Thyroid gland (tissue), 4 donors: ENCODE measurements at regions not wholly inside any gene's neighbourhood (a gene's known extent, or its start where the extent isn't known, plus 50 kb on each side); places are given as distances from the start of the nearest gene placed in this dataset.
"Not testable (repeated sequence)": the region's sequence is repeated elsewhere in the genome, so short reads cannot be mapped to it uniquely, and the experiment has no call there.

Experiments
- DNase-seq, 2 donors: peaks; one replicate each; pipeline ENCODE4 v3.0.0-alpha.2; 2019
- H3K27ac ChIP-seq, 3 donors: fragments of 200-600 bp; sonication (generic); 1 replicate in 2 of 3; 2 replicates in 1 of 3; pipeline ENCODE4 v1.5.1; 2016 to 2019; ENCODE audit warnings: mild to moderate bottlenecking in 1 of 3, moderate library complexity in 1 of 3
- H3K27me3 ChIP-seq: fragments of 200-600 bp; sonication (generic); one replicate; pipeline ENCODE4 v1.5.1; 2019
- H3K36me3 ChIP-seq, 2 donors: fragments of 200-600 bp; sonication (generic); one replicate each; pipeline ENCODE4 v1.5.1; 2016 to 2019
- H3K4me1 ChIP-seq, 2 donors: fragments of 200-600 bp; sonication (generic); one replicate each; pipeline ENCODE4 v1.5.1; 2017 to 2019
- H3K4me3 ChIP-seq, 3 donors: fragments of 200-600 bp; sonication (generic); replicated peaks in 1 of 3; 1 replicate in 2 of 3; 2 replicates in 1 of 3; pipeline ENCODE4 v1.5.1; 2016; ENCODE audit warnings: mild to moderate bottlenecking in 1 of 3
- H3K9me3 ChIP-seq: fragments of 200-600 bp; sonication (generic); one replicate; pipeline ENCODE4 v1.5.1; 2017
- POLR2A ChIP-seq, 2 donors: fragments of 450-650 bp; IDR thresholded peaks; one replicate each; pipeline ENCODE4 v1.6.1; 2017; ENCODE audit warnings: antibody characterized with exemption in 2 of 2, mild to moderate bottlenecking in 2 of 2, moderate library complexity in 1 of 2
- WGBS, 2 donors: methylation state at CpG; one replicate each; pipeline ENCODE4 v1.1.5; 2017; 5-methylcytosine and 5-hydroxymethylcytosine counted together
- intact Hi-C: fragments of 100-400 bp; cut with DNase I; formaldehyde crosslinking; loops from one replicate; pipeline ENCODE4 v1.15.1; 2023
- TF ChIP-seq, protein P1 (sequence below), 6 experiments: fragments of 200-600 bp in 3 of 6; fragments of 450-650 bp in 3 of 6; sonication (generic) in 3 of 6; IDR thresholded peaks; one replicate each; pipeline ENCODE4 v1.5.1; 2016 to 2019; ENCODE audit warnings: antibody characterized with exemption in 6 of 6, mild to moderate bottlenecking in 2 of 6, inconsistent platforms in 1 of 6, moderate library complexity in 1 of 6

DNA sequence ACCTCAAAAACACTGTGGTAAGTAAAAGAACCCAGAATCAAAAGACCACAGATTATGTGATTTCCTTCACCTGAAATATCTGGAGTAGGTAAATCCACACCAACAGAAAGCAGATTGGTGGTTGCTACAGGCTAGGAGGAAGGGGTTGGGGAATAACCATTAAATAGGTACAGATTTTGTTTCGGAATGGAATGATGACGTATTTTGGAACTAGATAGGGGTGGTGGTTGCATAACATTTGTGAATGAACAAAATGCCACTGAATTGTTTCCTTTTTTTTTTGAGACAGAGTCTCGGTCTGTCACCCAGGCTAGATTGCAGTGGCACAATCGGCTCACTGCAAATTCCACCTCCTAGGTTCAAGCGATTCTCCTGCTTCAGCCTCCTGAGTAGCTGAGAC, 100.9 kb upstream of the RBFOX1 start:
- no peaks in the 10 kb centered on the region for H3K36me3 ChIP-seq
- intact Hi-C loops: no loop called here
- H3K4me3 ChIP-seq: no peak overlapping the region
- no peak overlapping the region for H3K27ac ChIP-seq
- H3K4me1 ChIP-seq: peaks cover 8 to 12% of the 10 kb centered on the region in 2 donors
- H3K27me3 ChIP-seq: no peaks in the 10 kb centered on the region
- TF ChIP-seq, protein P1, sequence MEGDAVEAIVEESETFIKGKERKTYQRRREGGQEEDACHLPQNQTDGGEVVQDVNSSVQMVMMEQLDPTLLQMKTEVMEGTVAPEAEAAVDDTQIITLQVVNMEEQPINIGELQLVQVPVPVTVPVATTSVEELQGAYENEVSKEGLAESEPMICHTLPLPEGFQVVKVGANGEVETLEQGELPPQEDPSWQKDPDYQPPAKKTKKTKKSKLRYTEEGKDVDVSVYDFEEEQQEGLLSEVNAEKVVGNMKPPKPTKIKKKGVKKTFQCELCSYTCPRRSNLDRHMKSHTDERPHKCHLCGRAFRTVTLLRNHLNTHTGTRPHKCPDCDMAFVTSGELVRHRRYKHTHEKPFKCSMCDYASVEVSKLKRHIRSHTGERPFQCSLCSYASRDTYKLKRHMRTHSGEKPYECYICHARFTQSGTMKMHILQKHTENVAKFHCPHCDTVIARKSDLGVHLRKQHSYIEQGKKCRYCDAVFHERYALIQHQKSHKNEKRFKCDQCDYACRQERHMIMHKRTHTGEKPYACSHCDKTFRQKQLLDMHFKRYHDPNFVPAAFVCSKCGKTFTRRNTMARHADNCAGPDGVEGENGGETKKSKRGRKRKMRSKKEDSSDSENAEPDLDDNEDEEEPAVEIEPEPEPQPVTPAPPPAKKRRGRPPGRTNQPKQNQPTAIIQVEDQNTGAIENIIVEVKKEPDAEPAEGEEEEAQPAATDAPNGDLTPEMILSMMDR (IDR thresholded peaks at IDR 0.05): no peak
- no peak for DNase-seq
- no peaks in the 10 kb centered on the region for H3K9me3 ChIP-seq
- WGBS, 2 donors: 93 to 97% methylated on average over 5 of the region's 5 CpGs

DNA sequence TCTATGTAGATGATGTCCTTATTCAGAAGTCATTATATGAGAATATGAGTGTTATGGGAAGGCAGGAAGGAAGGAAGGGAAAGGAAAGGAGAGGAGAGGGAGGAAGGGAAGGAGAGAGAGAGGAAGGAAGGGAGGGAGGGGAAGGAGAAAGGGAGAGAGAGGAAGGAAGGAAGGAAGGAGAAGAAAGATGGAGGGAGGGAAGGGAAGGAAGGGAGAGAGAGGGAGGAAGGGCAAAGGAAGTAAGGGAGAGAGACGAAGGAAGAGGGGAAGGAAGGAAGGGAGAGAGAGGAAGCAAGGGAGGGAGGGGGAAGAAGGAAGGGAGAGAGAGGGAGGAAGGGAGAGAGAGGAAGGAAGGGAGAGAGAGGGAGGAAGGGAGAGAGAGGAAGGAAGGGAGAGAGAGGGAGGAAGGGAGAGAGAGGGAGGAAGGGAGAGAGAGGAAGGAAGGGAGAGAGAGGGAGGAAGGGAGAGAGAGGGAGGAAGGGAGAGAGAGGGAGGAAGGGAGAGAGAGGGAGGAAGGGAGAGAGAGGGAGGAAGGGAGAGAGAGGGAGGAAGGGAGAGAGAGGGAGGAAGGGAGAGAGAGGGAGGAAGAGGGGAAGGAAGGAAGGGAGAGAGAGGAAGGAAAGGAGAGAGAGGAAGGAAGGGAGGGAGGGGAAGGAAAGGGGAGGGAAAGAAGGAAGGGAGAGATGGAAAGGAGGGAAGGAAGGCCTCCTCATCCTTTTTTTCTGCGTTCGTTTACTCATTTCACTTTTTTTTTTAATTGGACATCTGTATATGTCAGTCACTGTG, 103.0 kb upstream of the RBFOX1 start:
- 87 to 97% methylated on average over 3 of the region's 3 CpGs for WGBS, 2 donors
- H3K4me3 ChIP-seq, H3K27me3 ChIP-seq, H3K36me3 ChIP-seq, DNase-seq, H3K9me3 ChIP-seq, H3K27ac ChIP-seq, intact Hi-C loops: not testable (repeated sequence)
- H3K4me1 ChIP-seq: peaks cover 9 to 14% of the 10 kb centered on the region in 2 donors

- Histone ChIP-seq H3K4me3 (no peak overlapping the region), H3K9me3 (no peaks in the 10 kb centered on the region)
- intact Hi-C loops: no loop called here
These were observed 105.4 kb upstream of the RBFOX1 start for GRCh38 chr16:7227229-7227721.

DNA sequence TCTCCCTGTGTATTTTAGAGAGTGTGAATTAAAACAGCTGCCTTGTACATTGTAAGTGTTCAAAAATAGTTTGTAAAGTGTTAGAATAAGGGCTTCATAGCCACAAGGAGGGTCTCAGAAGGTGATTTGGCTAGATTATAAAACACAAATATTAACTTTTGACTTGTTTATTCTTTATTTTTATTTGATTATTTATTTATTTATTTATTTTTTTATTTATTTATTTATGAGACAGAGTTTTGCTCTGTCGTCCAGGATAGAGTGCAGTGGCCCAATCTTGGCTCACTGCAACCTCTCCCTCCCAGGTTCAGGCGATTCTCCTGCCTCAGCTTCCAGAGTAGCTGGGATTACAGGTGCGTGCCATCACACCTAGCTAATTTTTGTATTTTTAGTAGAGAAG, 111.5 kb upstream of the RBFOX1 start:
- Histone ChIP-seq H3K9me3 (no peaks in the 10 kb centered on the region), H3K27me3 (no peaks in the 10 kb centered on the region), H3K36me3 (no peaks in the 10 kb centered on the region), H3K4me3 (no peak overlapping the region), H3K27ac (no peak overlapping the region), H3K4me1 (no peaks in the 10 kb centered on the region)
- no peak for DNase-seq
- 91 to 93% methylated on average over 3 of the region's 3 CpGs for WGBS, 2 donors
- intact Hi-C loops: no loop called here
- TF ChIP-seq, protein P1 (IDR thresholded peaks at IDR 0.05): no peak
- TF ChIP-seq POLR2A (IDR thresholded peaks at IDR 0.05): no peak

More at GRCh38 chr16:7227229-7227721, 105.4 kb upstream of the RBFOX1 start:
- WGBS, 2 donors: 2 to 8% methylated on average over 6 to 12 of the region's 13 CpGs
- H3K36me3 ChIP-seq: no peaks in the 10 kb centered on the region
- peak; percentile 82 to 83 for DNase-seq
- H3K27me3 ChIP-seq: no peaks in the 10 kb centered on the region
- peaks cover 9 to 14% of the 10 kb centered on the region in 2 donors for H3K4me1 ChIP-seq
- TF ChIP-seq POLR2A (IDR thresholded peaks at IDR 0.05): no peak
- TF ChIP-seq, protein P1 (IDR thresholded peaks at IDR 0.05): no peak
- no peak overlapping the region for H3K27ac ChIP-seq

GRCh38 chr16:7218936-7219335, 113.7 kb upstream of the RBFOX1 start:
- no peaks in the 10 kb centered on the region for H3K4me1 ChIP-seq
- no peak for DNase-seq
- H3K9me3 ChIP-seq: no peaks in the 10 kb centered on the region
- no peaks in the 10 kb centered on the region for H3K27me3 ChIP-seq
- no peaks in the 10 kb centered on the region for H3K36me3 ChIP-seq
- H3K27ac ChIP-seq: no peak overlapping the region
- TF ChIP-seq, protein P1 (IDR thresholded peaks at IDR 0.05): no peak
- no peak for TF ChIP-seq POLR2A (IDR thresholded peaks at IDR 0.05)
- no peak overlapping the region for H3K4me3 ChIP-seq
- intact Hi-C loops: no loop called here
- WGBS, 2 donors: 54 to 60% methylated on average over 4 of the region's 4 CpGs
